ENCODE measurements at regions not wholly inside any gene's neighbourhood (a gene's known extent, or its start where the extent isn't known, plus 50 kb on each side); places are given as distances from the start of the nearest gene placed in this dataset.

- TF ChIP-seq POLR2AphosphoS5 (IDR thresholded peaks at IDR 0.05) (no peak), CTCF (IDR thresholded peaks at IDR 0.05) (no peak), EP300 (IDR thresholded peaks at IDR 0.05) (no peak), POLR2A (IDR thresholded peaks at IDR 0.05) (no peak)
Measured at GRCh38 chrX:155767876-155768769, 113.0 kb upstream of the VAMP7 start.

Data from gastroesophageal sphincter (tissue), 3 donors.